Nucleus accumbens (tissue), 56 donors: ENCODE measurements at regions not wholly inside any gene's neighbourhood (a gene's known extent, or its start where the extent isn't known, plus 50 kb on each side); places are given as distances from the start of the nearest gene placed in this dataset.
A peak's percentile ranks its signal among the peaks of the same experiment; 100 is the strongest.
"Not testable (repeated sequence)": the region's sequence is repeated elsewhere in the genome, so short reads cannot be mapped to it uniquely, and the experiment has no call there.

ENCODE experiments used
- DNase-seq, 56 donors: peaks; one replicate each; lab custom pipeline; 2025; lab: John Stamatoyannopoulos, UW

GRCh38 chr18:10074728-10075127 lies 160.9 kb downstream of the VAPA start:
- DNase-seq: no peak

- no peak for DNase-seq
Observed at GRCh38 chr18:10076502-10077030, 162.8 kb downstream of the VAPA start.

GRCh38 chr18:10077986-10078385 lies 164.2 kb downstream of the VAPA start:
- no peak for DNase-seq

GRCh38 chr18:10080372-10080771 lies 166.6 kb downstream of the VAPA start:
- no peak for DNase-seq

GRCh38 chr18:10081492-10081891 lies 167.7 kb downstream of the VAPA start:
- no peak for DNase-seq

- DNase-seq: no peak
Observed at GRCh38 chr18:10085416-10085815, 171.6 kb downstream of the VAPA start.

GRCh38 chr18:10085876-10086275 lies 172.1 kb downstream of the VAPA start:
- DNase-seq: no peak

- no peak for DNase-seq
Observed at GRCh38 chr18:10086458-10087210, 172.8 kb downstream of the VAPA start.

GRCh38 chr18:10088734-10089133 lies 174.9 kb downstream of the VAPA start:
- DNase-seq: no peak

GRCh38 chr18:10089881-10090280 lies 176.1 kb downstream of the VAPA start:
- no peak for DNase-seq

GRCh38 chr18:10090668-10091067 lies 176.9 kb downstream of the VAPA start:
- no peak for DNase-seq

GRCh38 chr18:10093445-10093844 lies 179.6 kb downstream of the VAPA start:
- no peak for DNase-seq

- no peak for DNase-seq
Observed at GRCh38 chr18:10094154-10094553, 180.3 kb downstream of the VAPA start.

GRCh38 chr18:10094655-10095054 lies 180.8 kb downstream of the VAPA start:
- DNase-seq: no peak

GRCh38 chr18:10095356-10095755 lies 181.5 kb downstream of the VAPA start:
- no peak for DNase-seq

GRCh38 chr18:10099539-10100140 lies 185.8 kb downstream of the VAPA start:
- no peak for DNase-seq

GRCh38 chr18:10100196-10100595 lies 186.4 kb downstream of the VAPA start:
- no peak for DNase-seq

- peak in 6 of 56 donors; percentile 2 to 41 (median 11) for DNase-seq
Observed at GRCh38 chr18:10100941-10101701, 187.3 kb downstream of the VAPA start.

- DNase-seq: no peak
Observed at GRCh38 chr18:10101729-10102128, 187.9 kb downstream of the VAPA start.

GRCh38 chr18:10105118-10105517 lies 191.3 kb downstream of the VAPA start:
- not testable (repeated sequence) for DNase-seq

- no peak for DNase-seq
Observed at GRCh38 chr18:10111191-10111590, 197.4 kb downstream of the VAPA start.
